Endothelial cell of umbilical vein (primary cell): ENCODE measurements at regions not wholly inside any gene's neighbourhood (a gene's known extent, or its start where the extent isn't known, plus 50 kb on each side); places are given as distances from the start of the nearest gene placed in this dataset.

Source experiments
- BruUV-seq: library from RNA; stranded (reverse); fragments of 400-500 nt; replicated peaks from 2 replicates; lab custom pipeline; 2021; lab: Mats Ljungman, UMichigan
- CTCF ChIA-PET: fragments of 300-600, 350-600 bp; sonication (Branson Sonifier 250); formaldehyde crosslinking; loops from one replicate; lab custom pipeline; 2021; ENCODE audit warnings: antibody characterized with exemption, inconsistent platforms; lab: Charles Lee
- POLR2A ChIA-PET: fragments of 300-600, 350-600 bp; sonication (Branson Sonifier 250); formaldehyde crosslinking; loops from one replicate; lab custom pipeline; 2021; ENCODE audit warnings: antibody characterized with exemption, inconsistent platforms; lab: Charles Lee
- DNase-seq: peaks from one replicate; pipeline ENCODE4 v3.0.0-alpha.2; 2011; ENCODE audit warnings: low read depth, low spot score
- FAIRE-seq: peaks from 2 replicates; lab custom pipeline; 2011; peaks lifted over from hg19 to GRCh38; lab: Jason Lieb, UNC
- H2AFZ ChIP-seq: 2 replicates; pipeline ENCODE4 v1.6.0; 2012; ENCODE audit warnings: low read depth, low read length, control low read depth, inconsistent platforms
- H3K27ac ChIP-seq: 2 replicates; pipeline ENCODE4 v1.5.1; 2011; ENCODE audit warnings: low read depth, mild to moderate bottlenecking, control low read depth, low read length, moderate library complexity; ENCODE audit not compliant: insufficient read depth
- H3K27me3 ChIP-seq, 2 experiments: 2 replicates each; pipeline versions ENCODE4 v1.6.0 to v1.6.1; 2011; ENCODE audit warnings: low read length in 2 of 2, mixed read lengths in 1 of 2; ENCODE audit not compliant: control insufficient read depth in 2 of 2, insufficient read depth in 2 of 2
- H3K36me3 ChIP-seq, 2 experiments: 2 replicates in 1 of 2; 3 replicates in 1 of 2; pipeline ENCODE4 v1.5.1; 2011; ENCODE audit warnings: low read length in 2 of 2, mild to moderate bottlenecking in 1 of 2, moderate library complexity in 1 of 2; ENCODE audit not compliant: control insufficient read depth in 2 of 2, insufficient read depth in 2 of 2; ENCODE audit errors: extremely low read depth in 1 of 2
- H3K4me1 ChIP-seq: 3 replicates; pipeline ENCODE4 v1.5.1; 2011; ENCODE audit warnings: mild to moderate bottlenecking, low read length; ENCODE audit not compliant: control insufficient read depth, insufficient read depth; ENCODE audit errors: extremely low read depth
- H3K4me2 ChIP-seq: 2 replicates; pipeline ENCODE4 v1.6.1; 2011; ENCODE audit warnings: low read length, control low read depth, mixed read lengths; ENCODE audit not compliant: insufficient read depth
- H3K4me3 ChIP-seq, 3 experiments: fragments of 200-600 bp in 1 of 3; sonication (generic), shearing (Covaris generic) in 1 of 3; replicated peaks in 1 of 3; 2 replicates each; pipeline ENCODE4 v1.5.1; 2011 to 2016; ENCODE audit warnings: control low read depth in 3 of 3, low read length in 3 of 3, mild to moderate bottlenecking in 2 of 3, inconsistent platforms in 1 of 3, low read depth in 1 of 3, moderate library complexity in 1 of 3; ENCODE audit not compliant: insufficient read depth in 1 of 3
- H3K79me2 ChIP-seq: 2 replicates; pipeline ENCODE4 v1.6.0; 2012; ENCODE audit warnings: low read length, inconsistent platforms; ENCODE audit not compliant: control insufficient read depth, insufficient read depth
- H3K9ac ChIP-seq: replicated peaks from 2 replicates; pipeline ENCODE3; 2011; ENCODE audit warnings: low read length, control low read depth; ENCODE audit not compliant: insufficient read depth; ENCODE audit errors: extremely low read depth
- H3K9me1 ChIP-seq: replicated peaks from 3 replicates; pipeline ENCODE4 v1.6.0; 2011; ENCODE audit warnings: mild to moderate bottlenecking, low read length; ENCODE audit not compliant: control insufficient read depth, insufficient read depth; ENCODE audit errors: extremely low read depth
- H3K9me3 ChIP-seq: replicated peaks from 2 replicates; pipeline ENCODE4 v1.5.1; 2012; ENCODE audit warnings: low read length, inconsistent platforms; ENCODE audit not compliant: control insufficient read depth, insufficient read depth
- H4K20me1 ChIP-seq: replicated peaks from 2 replicates; pipeline ENCODE3; 2011; ENCODE audit warnings: mild to moderate bottlenecking, low read length; ENCODE audit not compliant: control insufficient read depth, insufficient read depth; ENCODE audit errors: extremely low read depth
- EZH2 ChIP-seq: IDR thresholded peaks from 2 replicates; pipeline ENCODE4 v1.6.1; 2012; ENCODE audit warnings: borderline replicate concordance, low read depth, mild to moderate bottlenecking, moderate library complexity, low read length, inconsistent platforms; ENCODE audit not compliant: severe bottlenecking
- FOS ChIP-seq: IDR thresholded peaks from 2 replicates; pipeline ENCODE4 v1.6.1; 2011; ENCODE audit warnings: mild to moderate bottlenecking, low read length, moderate library complexity, borderline replicate concordance; ENCODE audit not compliant: insufficient read depth
- GATA2 ChIP-seq: IDR thresholded peaks from 2 replicates; pipeline ENCODE4 v1.7.0; 2011; ENCODE audit warnings: low read depth, mild to moderate bottlenecking, moderate library complexity, mixed read lengths, low read length; ENCODE audit not compliant: insufficient read length, insufficient read depth
- JUN ChIP-seq: IDR thresholded peaks from 2 replicates; pipeline ENCODE4 v1.6.1; 2011; ENCODE audit warnings: borderline replicate concordance, low read depth; ENCODE audit not compliant: insufficient read length, insufficient read depth
- MAX ChIP-seq: IDR thresholded peaks from 2 replicates; pipeline ENCODE4 v1.6.1; 2011; ENCODE audit not compliant: insufficient read depth, insufficient read length
- MYC ChIP-seq: IDR thresholded peaks from one replicate; pipeline ENCODE4 v1.6.1; 2011; ENCODE audit warnings: mild to moderate bottlenecking, low read depth, low read length
- POLR2A ChIP-seq: IDR thresholded peaks from 2 replicates; pipeline ENCODE4 v1.6.1; 2012; ENCODE audit warnings: low read depth, mild to moderate bottlenecking, control low read depth, low read length
- POLR2AphosphoS5 ChIP-seq: IDR thresholded peaks from 2 replicates; pipeline ENCODE4 v1.6.1; 2012; ENCODE audit warnings: low read depth, mild to moderate bottlenecking, control low read depth, low read length, moderate library complexity; ENCODE audit not compliant: insufficient read depth
- dilution Hi-C: fragments of 300-500 bp; cut with MboI; formaldehyde crosslinking; loops from one replicate; pipeline ENCODE4 v1.15.0; 2019; ENCODE audit warnings: low sequenced_read_pairs; ENCODE audit not compliant: extremely low pct_ligation_motif_present
- intact Hi-C: fragments of 100-400 bp; cut with micrococcal nuclease; formaldehyde crosslinking; loops from one replicate; pipeline ENCODE4 v1.10.0; 2022
- TF ChIP-seq, protein P1 (sequence below), 2 donors: IDR thresholded peaks; 1 replicate in 1 of 2; 2 replicates in 1 of 2; pipeline ENCODE4 v1.5.1; 2011; ENCODE audit warnings: low read length in 2 of 2, mild to moderate bottlenecking in 2 of 2, moderate library complexity in 2 of 2, control low read depth in 1 of 2, inconsistent platforms in 1 of 2, low read depth in 1 of 2; ENCODE audit not compliant: insufficient read depth in 1 of 2; ENCODE audit errors: extremely low read depth in 1 of 2

DNA sequence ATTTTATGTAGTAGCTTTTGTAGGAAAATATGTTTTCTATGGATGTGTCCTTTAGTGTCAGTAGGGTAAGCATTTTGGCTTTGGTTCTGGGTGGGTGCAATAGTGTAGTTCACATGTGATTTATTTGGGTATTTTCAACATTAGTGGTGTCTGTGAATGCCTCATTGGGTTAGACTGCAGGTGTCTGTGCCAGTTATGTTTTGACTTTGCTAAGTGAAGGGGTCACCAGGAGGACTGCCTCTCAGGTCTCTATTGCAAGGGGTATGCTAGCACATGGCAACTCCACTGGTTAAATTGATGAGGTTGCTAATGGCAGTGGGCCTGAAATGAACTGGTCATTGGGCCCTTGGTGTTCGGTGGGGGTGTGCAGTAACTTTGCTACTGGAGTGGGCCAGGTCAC, 467.1 kb downstream of the NAF1 start:
- Histone ChIP-seq H3K9me3 (no peaks in the 10 kb centered on the region), H3K79me2 (no peaks in the 10 kb centered on the region), H3K4me1 (no peaks in the 10 kb centered on the region), H4K20me1 (no peaks in the 10 kb centered on the region), H3K4me3 (no peak overlapping the region), H3K9ac (no peak overlapping the region), H3K4me2 (no peak overlapping the region), H3K9me1 (no peaks in the 10 kb centered on the region), H3K36me3 (no peaks in the 10 kb centered on the region), H3K27ac (no peak overlapping the region), H2AFZ (no peak overlapping the region), H3K27me3 (no peaks in the 10 kb centered on the region)
- intact Hi-C loops (no loop called here), dilution Hi-C loops (no loop called here)
- CTCF ChIA-PET = no interaction called here
- TF ChIP-seq JUN (no peak), POLR2AphosphoS5 (no peak), MYC (no peak), POLR2A (no peak), EZH2 (no peak), GATA2 (no peak), FOS (no peak), MAX (no peak)
- TF ChIP-seq, protein P1, sequence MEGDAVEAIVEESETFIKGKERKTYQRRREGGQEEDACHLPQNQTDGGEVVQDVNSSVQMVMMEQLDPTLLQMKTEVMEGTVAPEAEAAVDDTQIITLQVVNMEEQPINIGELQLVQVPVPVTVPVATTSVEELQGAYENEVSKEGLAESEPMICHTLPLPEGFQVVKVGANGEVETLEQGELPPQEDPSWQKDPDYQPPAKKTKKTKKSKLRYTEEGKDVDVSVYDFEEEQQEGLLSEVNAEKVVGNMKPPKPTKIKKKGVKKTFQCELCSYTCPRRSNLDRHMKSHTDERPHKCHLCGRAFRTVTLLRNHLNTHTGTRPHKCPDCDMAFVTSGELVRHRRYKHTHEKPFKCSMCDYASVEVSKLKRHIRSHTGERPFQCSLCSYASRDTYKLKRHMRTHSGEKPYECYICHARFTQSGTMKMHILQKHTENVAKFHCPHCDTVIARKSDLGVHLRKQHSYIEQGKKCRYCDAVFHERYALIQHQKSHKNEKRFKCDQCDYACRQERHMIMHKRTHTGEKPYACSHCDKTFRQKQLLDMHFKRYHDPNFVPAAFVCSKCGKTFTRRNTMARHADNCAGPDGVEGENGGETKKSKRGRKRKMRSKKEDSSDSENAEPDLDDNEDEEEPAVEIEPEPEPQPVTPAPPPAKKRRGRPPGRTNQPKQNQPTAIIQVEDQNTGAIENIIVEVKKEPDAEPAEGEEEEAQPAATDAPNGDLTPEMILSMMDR (IDR thresholded peaks at IDR 0.05; ENCODE audit: extremely low read depth in 1 of 2, insufficient read depth in 1 of 2, low read depth in 1 of 2, low read length in 2 of 2) = no peak
- POLR2A ChIA-PET = no interaction called here
- FAIRE-seq (no peak), DNase-seq (no peak)
- no TSS peak for BruUV-seq
